ENCODE measurements at regions not wholly inside any gene's neighbourhood (a gene's known extent, or its start where the extent isn't known, plus 50 kb on each side); places are given as distances from the start of the nearest gene placed in this dataset.

- DNase-seq: peak; percentile 34
These were observed 69.2 kb downstream of the ISG20 start for GRCh38 chr15:88707771-88708654.

- peak; percentile 40 for DNase-seq
These were observed 69.8 kb downstream of the ISG20 start for GRCh38 chr15:88708655-88709054.

GRCh38 chr15:88710027-88710715 is 71.4 kb downstream of the ISG20 start:
- DNase-seq: no peak

- no peak for DNase-seq
These were observed 73.0 kb downstream of the ISG20 start for GRCh38 chr15:88711806-88712205.

- DNase-seq: no peak
These were observed 76.1 kb downstream of the ISG20 start for GRCh38 chr15:88714782-88715372.

GRCh38 chr15:88716543-88717381 is 77.9 kb downstream of the ISG20 start:
- no peak for DNase-seq

GRCh38 chr15:88717382-88718031 is 78.7 kb downstream of the ISG20 start:
- DNase-seq: no peak

- no peak for DNase-seq
These were observed 79.9 kb downstream of the ISG20 start for GRCh38 chr15:88718731-88719130.

- no peak for DNase-seq
These were observed 80.8 kb downstream of the ISG20 start for GRCh38 chr15:88719654-88720053.

- no peak for DNase-seq
These were observed 77.7 kb upstream of the ACAN start for GRCh38 chr15:88725305-88726210.

GRCh38 chr15:88727439-88727838 is 75.8 kb upstream of the ACAN start:
- no peak for DNase-seq

GRCh38 chr15:88729581-88729980 is 73.7 kb upstream of the ACAN start:
- DNase-seq: no peak

- DNase-seq: no peak
These were observed 72.5 kb upstream of the ACAN start for GRCh38 chr15:88730751-88731150.

GRCh38 chr15:88735212-88735611 is 68.0 kb upstream of the ACAN start:
- DNase-seq: no peak

- DNase-seq: no peak
These were observed 67.0 kb upstream of the ACAN start for GRCh38 chr15:88736204-88736603.

- DNase-seq: no peak
These were observed 64.4 kb upstream of the ACAN start for GRCh38 chr15:88738796-88739195.

GRCh38 chr15:88739541-88739940 is 63.7 kb upstream of the ACAN start:
- DNase-seq: no peak

- DNase-seq: no peak
These were observed 62.9 kb upstream of the ACAN start for GRCh38 chr15:88740356-88740755.

GRCh38 chr15:88741046-88741445 is 62.2 kb upstream of the ACAN start:
- DNase-seq: no peak

- no peak for DNase-seq
These were observed 61.6 kb upstream of the ACAN start for GRCh38 chr15:88741671-88742070.

GRCh38 chr15:88742161-88742560 is 61.1 kb upstream of the ACAN start:
- no peak for DNase-seq

Data from retina (tissue), 1 donor.